ENCODE measurements at regions not wholly inside any gene's neighbourhood (a gene's known extent, or its start where the extent isn't known, plus 50 kb on each side); places are given as distances from the start of the nearest gene placed in this dataset.

DNA sequence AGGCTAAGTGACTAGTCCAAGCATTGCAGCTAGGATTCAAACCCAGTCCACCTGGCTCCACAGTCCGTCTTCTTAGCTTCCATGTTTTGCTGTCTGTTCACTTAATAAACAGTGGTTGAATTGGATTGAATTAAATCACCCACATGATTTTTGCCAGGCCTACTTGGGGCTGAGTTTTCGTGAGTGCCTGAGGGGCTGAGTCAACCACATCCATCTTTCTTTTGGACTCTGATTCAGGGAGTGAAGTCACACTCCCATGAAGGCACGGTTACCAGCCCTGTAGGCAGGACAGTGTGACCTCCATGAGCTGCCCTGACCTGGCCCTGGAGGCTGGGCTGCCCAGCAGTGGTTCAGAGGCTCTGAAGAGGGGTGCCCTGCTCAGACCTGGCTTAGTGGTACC, 123.7 kb downstream of the ACTL8 start:
- TF ChIP-seq, protein P1, sequence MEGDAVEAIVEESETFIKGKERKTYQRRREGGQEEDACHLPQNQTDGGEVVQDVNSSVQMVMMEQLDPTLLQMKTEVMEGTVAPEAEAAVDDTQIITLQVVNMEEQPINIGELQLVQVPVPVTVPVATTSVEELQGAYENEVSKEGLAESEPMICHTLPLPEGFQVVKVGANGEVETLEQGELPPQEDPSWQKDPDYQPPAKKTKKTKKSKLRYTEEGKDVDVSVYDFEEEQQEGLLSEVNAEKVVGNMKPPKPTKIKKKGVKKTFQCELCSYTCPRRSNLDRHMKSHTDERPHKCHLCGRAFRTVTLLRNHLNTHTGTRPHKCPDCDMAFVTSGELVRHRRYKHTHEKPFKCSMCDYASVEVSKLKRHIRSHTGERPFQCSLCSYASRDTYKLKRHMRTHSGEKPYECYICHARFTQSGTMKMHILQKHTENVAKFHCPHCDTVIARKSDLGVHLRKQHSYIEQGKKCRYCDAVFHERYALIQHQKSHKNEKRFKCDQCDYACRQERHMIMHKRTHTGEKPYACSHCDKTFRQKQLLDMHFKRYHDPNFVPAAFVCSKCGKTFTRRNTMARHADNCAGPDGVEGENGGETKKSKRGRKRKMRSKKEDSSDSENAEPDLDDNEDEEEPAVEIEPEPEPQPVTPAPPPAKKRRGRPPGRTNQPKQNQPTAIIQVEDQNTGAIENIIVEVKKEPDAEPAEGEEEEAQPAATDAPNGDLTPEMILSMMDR (IDR thresholded peaks at IDR 0.05) = no peak
- TF ChIP-seq POLR2A (IDR thresholded peaks at IDR 0.05) = no peak
